ENCODE measurements at regions not wholly inside any gene's neighbourhood (a gene's known extent, or its start where the extent isn't known, plus 50 kb on each side); places are given as distances from the start of the nearest gene placed in this dataset.
A peak's percentile ranks its signal among the peaks of the same experiment; 100 is the strongest.

- Histone ChIP-seq H3K36me3 (ENCODE audit: low read depth) (no peaks in the 10 kb centered on the region), H3K27ac (ENCODE audit: poor library complexity, severe bottlenecking) (no peak overlapping the region), H3K4me3 (ENCODE audit: severe bottlenecking) (no peak overlapping the region), H3K27me3 (ENCODE audit: insufficient read depth, poor library complexity, severe bottlenecking) (no peaks in the 10 kb centered on the region), H3K9me3 (ENCODE audit: severe bottlenecking) (peaks cover 4% of the 10 kb centered on the region), H3K4me1 (ENCODE audit: insufficient read depth, poor library complexity, severe bottlenecking) (peaks cover 46% of the 10 kb centered on the region)
- ATAC-seq (ENCODE audit: low read depth) (no peak), DNase-seq (ENCODE audit: low spot score) (no peak)
- TF ChIP-seq, protein P1, sequence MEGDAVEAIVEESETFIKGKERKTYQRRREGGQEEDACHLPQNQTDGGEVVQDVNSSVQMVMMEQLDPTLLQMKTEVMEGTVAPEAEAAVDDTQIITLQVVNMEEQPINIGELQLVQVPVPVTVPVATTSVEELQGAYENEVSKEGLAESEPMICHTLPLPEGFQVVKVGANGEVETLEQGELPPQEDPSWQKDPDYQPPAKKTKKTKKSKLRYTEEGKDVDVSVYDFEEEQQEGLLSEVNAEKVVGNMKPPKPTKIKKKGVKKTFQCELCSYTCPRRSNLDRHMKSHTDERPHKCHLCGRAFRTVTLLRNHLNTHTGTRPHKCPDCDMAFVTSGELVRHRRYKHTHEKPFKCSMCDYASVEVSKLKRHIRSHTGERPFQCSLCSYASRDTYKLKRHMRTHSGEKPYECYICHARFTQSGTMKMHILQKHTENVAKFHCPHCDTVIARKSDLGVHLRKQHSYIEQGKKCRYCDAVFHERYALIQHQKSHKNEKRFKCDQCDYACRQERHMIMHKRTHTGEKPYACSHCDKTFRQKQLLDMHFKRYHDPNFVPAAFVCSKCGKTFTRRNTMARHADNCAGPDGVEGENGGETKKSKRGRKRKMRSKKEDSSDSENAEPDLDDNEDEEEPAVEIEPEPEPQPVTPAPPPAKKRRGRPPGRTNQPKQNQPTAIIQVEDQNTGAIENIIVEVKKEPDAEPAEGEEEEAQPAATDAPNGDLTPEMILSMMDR (IDR thresholded peaks at IDR 0.05; ENCODE audit: poor library complexity, severe bottlenecking): no peak
These were observed 375.9 kb downstream of the EFNB2 start for GRCh38 chr13:106159295-106160195.

- ATAC-seq (ENCODE audit: low read depth) (peak; percentile 89), DNase-seq (ENCODE audit: low spot score) (peak; percentile 77)
- Histone ChIP-seq H3K27ac (ENCODE audit: poor library complexity, severe bottlenecking) (peak overlapping the region; percentile 100), H3K4me3 (ENCODE audit: severe bottlenecking) (no peak overlapping the region), H3K4me1 (ENCODE audit: insufficient read depth, poor library complexity, severe bottlenecking) (peaks cover 64% of the 10 kb centered on the region), H3K9me3 (ENCODE audit: severe bottlenecking) (no peaks in the 10 kb centered on the region), H3K27me3 (ENCODE audit: insufficient read depth, poor library complexity, severe bottlenecking) (no peaks in the 10 kb centered on the region), H3K36me3 (ENCODE audit: low read depth) (no peaks in the 10 kb centered on the region)
- TF ChIP-seq, protein P1 (IDR thresholded peaks at IDR 0.05; ENCODE audit: poor library complexity, severe bottlenecking): no peak
These were observed 379.0 kb downstream of the EFNB2 start for GRCh38 chr13:106156468-106156867.

GRCh38 chr13:106155411-106155810 lies 380.1 kb downstream of the EFNB2 start:
- H3K36me3 ChIP-seq (ENCODE audit: low read depth): no peaks in the 10 kb centered on the region
- H3K27me3 ChIP-seq (ENCODE audit: insufficient read depth, poor library complexity, severe bottlenecking): no peaks in the 10 kb centered on the region
- ATAC-seq (ENCODE audit: low read depth) (no peak), DNase-seq (ENCODE audit: low spot score) (no peak)
- TF ChIP-seq, protein P1 (IDR thresholded peaks at IDR 0.05; ENCODE audit: poor library complexity, severe bottlenecking): no peak
- no peak overlapping the region for H3K4me3 ChIP-seq (ENCODE audit: severe bottlenecking)
- peaks cover 63% of the 10 kb centered on the region for H3K4me1 ChIP-seq (ENCODE audit: insufficient read depth, poor library complexity, severe bottlenecking)
- H3K9me3 ChIP-seq (ENCODE audit: severe bottlenecking): no peaks in the 10 kb centered on the region
- peak overlapping the region; percentile 100 for H3K27ac ChIP-seq (ENCODE audit: poor library complexity, severe bottlenecking)

DNA sequence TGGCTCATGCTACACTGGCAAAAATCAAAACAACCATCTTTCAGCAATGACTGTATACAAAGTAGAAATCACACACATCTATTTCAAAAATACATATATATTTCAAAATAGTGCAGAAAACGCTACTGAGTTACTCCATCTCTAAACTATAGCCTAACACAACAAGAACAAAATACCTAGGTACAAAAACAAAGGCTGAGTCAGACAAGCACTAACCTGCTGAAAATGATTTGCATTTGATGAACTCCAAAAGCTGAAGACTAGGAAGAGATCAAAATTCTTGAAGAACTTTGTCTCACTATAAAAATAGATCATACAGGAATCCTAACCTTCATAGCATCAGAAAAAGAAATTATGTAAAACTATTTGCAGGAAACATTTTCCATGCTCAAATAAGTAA lies 381.6 kb downstream of the EFNB2 start:
- TF ChIP-seq, protein P1 (IDR thresholded peaks at IDR 0.05; ENCODE audit: poor library complexity, severe bottlenecking): no peak
- H3K4me3 ChIP-seq (ENCODE audit: severe bottlenecking): no peak overlapping the region
- H3K36me3 ChIP-seq (ENCODE audit: low read depth): no peaks in the 10 kb centered on the region
- no peaks in the 10 kb centered on the region for H3K27me3 ChIP-seq (ENCODE audit: insufficient read depth, poor library complexity, severe bottlenecking)
- ATAC-seq (ENCODE audit: low read depth): no peak
- H3K27ac ChIP-seq (ENCODE audit: poor library complexity, severe bottlenecking): peak overlapping the region; percentile 100
- no peak for DNase-seq (ENCODE audit: low spot score)
- peaks cover 73% of the 10 kb centered on the region for H3K4me1 ChIP-seq (ENCODE audit: insufficient read depth, poor library complexity, severe bottlenecking)
- no peaks in the 10 kb centered on the region for H3K9me3 ChIP-seq (ENCODE audit: severe bottlenecking)

- ATAC-seq (ENCODE audit: low read depth): no peak
- Histone ChIP-seq H3K4me3 (ENCODE audit: severe bottlenecking) (no peak overlapping the region), H3K36me3 (ENCODE audit: low read depth) (no peaks in the 10 kb centered on the region), H3K9me3 (ENCODE audit: severe bottlenecking) (no peaks in the 10 kb centered on the region), H3K27me3 (ENCODE audit: insufficient read depth, poor library complexity, severe bottlenecking) (no peaks in the 10 kb centered on the region), H3K4me1 (ENCODE audit: insufficient read depth, poor library complexity, severe bottlenecking) (peaks cover 73% of the 10 kb centered on the region), H3K27ac (ENCODE audit: poor library complexity, severe bottlenecking) (peak overlapping the region; percentile 100)
- TF ChIP-seq, protein P1 (IDR thresholded peaks at IDR 0.05; ENCODE audit: poor library complexity, severe bottlenecking): no peak
- DNase-seq (ENCODE audit: low spot score): no peak
These were observed 382.4 kb downstream of the EFNB2 start for GRCh38 chr13:106153041-106153440.

Data from RWPE2 (cell line).